ENCODE measurements at regions not wholly inside any gene's neighbourhood (a gene's known extent, or its start where the extent isn't known, plus 50 kb on each side); places are given as distances from the start of the nearest gene placed in this dataset.

GRCh38 chr9:14438232-14439021 is 124.5 kb upstream of the NFIB start:
- 0 out of 7 replicates have a peak overlapping the region, but pooled peaks of 1 of the 3 experiments have one; percentile 56 for H3K27ac Mint-ChIP-seq
- no peak overlapping the region for H4K5ac ChIP-seq (ENCODE audit: insufficient read length, low read depth, low read length)
- H3K4ac ChIP-seq (ENCODE audit: low read depth, low read length) = no peak overlapping the region
- H3K23me2 ChIP-seq (ENCODE audit: insufficient read length, low read depth, low read length, poor library complexity, severe bottlenecking) = no peaks in the 10 kb centered on the region
- no peak overlapping the region for H2BK15ac ChIP-seq (ENCODE audit: low read depth, low read length)
- no peak overlapping the region for H3K9ac ChIP-seq (ENCODE audit: extremely low read depth, insufficient read length, low read length)
- H3K23ac ChIP-seq (ENCODE audit: insufficient read length, low read depth, low read length) = no peak overlapping the region
- H3K18ac ChIP-seq (ENCODE audit: insufficient read length, low read depth, low read length) = no peak overlapping the region
- H3K4me2 ChIP-seq (ENCODE audit: insufficient read depth, insufficient read length, low read length) = no peak overlapping the region
- H3K79me1 ChIP-seq (ENCODE audit: insufficient read depth, low read depth, low read length, poor library complexity, severe bottlenecking) = no peaks in the 10 kb centered on the region
- DNase-seq = no peak
- no peak overlapping the region for H4K8ac ChIP-seq (replicated peaks; ENCODE audit: insufficient read length, low read depth, low read length)
- H3K9me3 Mint-ChIP-seq = no peaks in the 10 kb centered on the region
- no peak overlapping the region for H3K56ac ChIP-seq (ENCODE audit: insufficient read length, low read depth, low read length)
- H2BK20ac ChIP-seq (ENCODE audit: low read depth, low read length, poor library complexity, severe bottlenecking) = no peak overlapping the region
- no peak overlapping the region for H2BK12ac ChIP-seq (ENCODE audit: insufficient read length, low read depth, low read length)
- no peak overlapping the region for H2BK5ac ChIP-seq (ENCODE audit: insufficient read length, low read length)
- H3K27ac ChIP-seq (ENCODE audit: insufficient read length, low read depth, low read length) = no peak overlapping the region
- no CpG with 5 or more reads among the region's 17 CpGs for WGBS (ENCODE audit: extremely low coverage, insufficient read length, low lambda C conversion rate)
- TF ChIP-seq, protein P1, sequence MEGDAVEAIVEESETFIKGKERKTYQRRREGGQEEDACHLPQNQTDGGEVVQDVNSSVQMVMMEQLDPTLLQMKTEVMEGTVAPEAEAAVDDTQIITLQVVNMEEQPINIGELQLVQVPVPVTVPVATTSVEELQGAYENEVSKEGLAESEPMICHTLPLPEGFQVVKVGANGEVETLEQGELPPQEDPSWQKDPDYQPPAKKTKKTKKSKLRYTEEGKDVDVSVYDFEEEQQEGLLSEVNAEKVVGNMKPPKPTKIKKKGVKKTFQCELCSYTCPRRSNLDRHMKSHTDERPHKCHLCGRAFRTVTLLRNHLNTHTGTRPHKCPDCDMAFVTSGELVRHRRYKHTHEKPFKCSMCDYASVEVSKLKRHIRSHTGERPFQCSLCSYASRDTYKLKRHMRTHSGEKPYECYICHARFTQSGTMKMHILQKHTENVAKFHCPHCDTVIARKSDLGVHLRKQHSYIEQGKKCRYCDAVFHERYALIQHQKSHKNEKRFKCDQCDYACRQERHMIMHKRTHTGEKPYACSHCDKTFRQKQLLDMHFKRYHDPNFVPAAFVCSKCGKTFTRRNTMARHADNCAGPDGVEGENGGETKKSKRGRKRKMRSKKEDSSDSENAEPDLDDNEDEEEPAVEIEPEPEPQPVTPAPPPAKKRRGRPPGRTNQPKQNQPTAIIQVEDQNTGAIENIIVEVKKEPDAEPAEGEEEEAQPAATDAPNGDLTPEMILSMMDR (conservative IDR thresholded peaks at IDR 0.05) = no peak
- H3K9me3 ChIP-seq (ENCODE audit: control insufficient read depth, low read depth, low read length) = no peaks in the 10 kb centered on the region
- H3K27me3 ChIP-seq (ENCODE audit: insufficient read depth, low read length) = no peaks in the 10 kb centered on the region
- H3T11ph ChIP-seq (ENCODE audit: low read length) = no peak overlapping the region
- no peak overlapping the region for H4K91ac ChIP-seq (ENCODE audit: insufficient read length, low read depth, low read length)
- no peak overlapping the region for H3K4me3 Mint-ChIP-seq
- H2AFZ ChIP-seq (ENCODE audit: low read length) = no peak overlapping the region
- no peaks in the 10 kb centered on the region for H3K79me2 ChIP-seq (ENCODE audit: insufficient read depth, low read length)
- H2AK5ac ChIP-seq (ENCODE audit: insufficient read length, low read length) = no peak overlapping the region
- no peaks in the 10 kb centered on the region for H4K20me1 ChIP-seq (ENCODE audit: control insufficient read depth, insufficient read depth, insufficient read length)
- H3K36me3 Mint-ChIP-seq (ENCODE audit: insufficient read depth in 1 of 3, low read depth in 3 of 3) = no peaks in the 10 kb centered on the region
- no peaks in the 10 kb centered on the region; the same call in 1 of the 2 replicates for H3K4me1 ChIP-seq (ENCODE audit: insufficient read depth, low read length)
- H3K14ac ChIP-seq (ENCODE audit: insufficient read depth, low read length) = no peak overlapping the region
- H2BK120ac ChIP-seq (ENCODE audit: low read depth, low read length, poor library complexity, severe bottlenecking) = no peak overlapping the region
- H3K27me3 Mint-ChIP-seq (ENCODE audit: low read depth) = no peaks in the 10 kb centered on the region; the same call in 1 of the 2 replicates
- peaks cover 10 to 13% of the 10 kb centered on the region in 2 experiments for H3K4me1 Mint-ChIP-seq
